Uterus (tissue), 2 donors: ENCODE measurements at regions not wholly inside any gene's neighbourhood (a gene's known extent, or its start where the extent isn't known, plus 50 kb on each side); places are given as distances from the start of the nearest gene placed in this dataset.

Source experiments
- CTCF ChIP-seq, 4 experiments: fragments of 200-600 bp in 2 of 4; fragments of 450-650 bp in 2 of 4; sonication (generic) in 2 of 4; IDR thresholded peaks; one replicate each; pipeline ENCODE4 v1.5.1; 2016 to 2019; ENCODE audit warnings: antibody characterized with exemption in 4 of 4, mild to moderate bottlenecking in 2 of 4, moderate library complexity in 1 of 4
- POLR2A ChIP-seq, 2 donors: fragments of 450-650 bp; IDR thresholded peaks; one replicate each; pipeline ENCODE4 v1.6.1; 2016; ENCODE audit warnings: antibody characterized with exemption in 2 of 2, mild to moderate bottlenecking in 1 of 2, moderate library complexity in 1 of 2

- TF ChIP-seq CTCF (IDR thresholded peaks at IDR 0.05) (no peak), POLR2A (IDR thresholded peaks at IDR 0.05) (no peak)
Measured at GRCh38 chr12:115810122-115810901, 467.2 kb downstream of the MED13L start.
